WTC11 (cell line): ENCODE measurements at regions not wholly inside any gene's neighbourhood (a gene's known extent, or its start where the extent isn't known, plus 50 kb on each side); places are given as distances from the start of the nearest gene placed in this dataset.

ENCODE experiments used
- ATAC-seq: fragments of 200-7000 bp; cut with Tn5 transposase; 2 replicates; pipeline ENCODE4 v1.10.0; 2021; ENCODE audit warnings: mild to moderate bottlenecking, moderate library complexity
- CTCF ChIA-PET: fragments of 300-600 bp; sonication (Branson Sonifier 250); formaldehyde crosslinking; loops from one replicate; lab custom pipeline; 2021; ENCODE audit warnings: antibody characterized with exemption; lab: Charles Lee
- POLR2A ChIA-PET: fragments of 350-600 bp; sonication (Branson Sonifier 250); formaldehyde crosslinking; loops from one replicate; lab custom pipeline; 2021; ENCODE audit warnings: antibody characterized with exemption; lab: Charles Lee
- DNase-seq: peaks from one replicate; pipeline ENCODE4 v3.0.0; 2021; ENCODE audit warnings: low spot score
- H3K27ac Mint-ChIP-seq: 2 replicates; pipeline ENCODE4 v1.8.0; 2021; ENCODE audit warnings: mixed read lengths
- H3K27me3 Mint-ChIP-seq: 2 replicates; pipeline ENCODE4 v1.8.0; 2021; ENCODE audit warnings: low read depth, mild to moderate bottlenecking, moderate library complexity, mixed read lengths
- H3K36me3 Mint-ChIP-seq: 2 replicates; pipeline ENCODE4 v1.8.0; 2021; ENCODE audit warnings: mixed read lengths
- H3K4me1 Mint-ChIP-seq: 2 replicates; pipeline ENCODE4 v1.8.0; 2022; ENCODE audit warnings: mixed read lengths
- H3K4me3 Mint-ChIP-seq: 2 replicates; pipeline ENCODE4 v1.8.0; 2021; ENCODE audit warnings: mild to moderate bottlenecking, moderate library complexity, mixed read lengths
- H3K9me3 Mint-ChIP-seq: 2 replicates; pipeline ENCODE4 v1.8.0; 2021; ENCODE audit warnings: mixed read lengths
- ATF1 ChIP-seq: sonication (generic); formaldehyde crosslinking; IDR thresholded peaks from 2 replicates; pipeline ENCODE4 v1.8.1; 2023; ENCODE audit warnings: mild to moderate bottlenecking, moderate library complexity, missing genetic modification reagents
- EMX1 ChIP-seq: fragments of 250-450 bp; sonication (Bioruptor Pico); IDR thresholded peaks from 2 replicates; pipeline ENCODE4 v1.8.0; 2021; ENCODE audit warnings: mild to moderate bottlenecking
- ESRRA ChIP-seq: sonication (generic); formaldehyde crosslinking; IDR thresholded peaks from 2 replicates; pipeline ENCODE4 v1.8.1; 2022; ENCODE audit warnings: mild to moderate bottlenecking, missing genetic modification reagents, borderline replicate concordance
- FOXJ3 ChIP-seq: sonication (generic); formaldehyde crosslinking; IDR thresholded peaks from 2 replicates; pipeline ENCODE4 v1.9.0; 2021; ENCODE audit warnings: missing genetic modification reagents, mild to moderate bottlenecking, borderline replicate concordance
- FOXK1 ChIP-seq: sonication (generic); formaldehyde crosslinking; IDR thresholded peaks from 2 replicates; pipeline ENCODE4 v1.8.0; 2022; ENCODE audit warnings: mild to moderate bottlenecking, moderate library complexity, missing genetic modification reagents
- GTF2I ChIP-seq: fragments of 250-450 bp; sonication (Bioruptor Pico); conservative IDR thresholded peaks from 2 replicates; pipeline ENCODE4 v1.4.0; 2021; ENCODE audit warnings: mild to moderate bottlenecking
- JAZF1 ChIP-seq: fragments of 250-450 bp; sonication (Bioruptor Pico); IDR thresholded peaks from 2 replicates; pipeline ENCODE4 v1.9.0; 2021; ENCODE audit warnings: moderate library complexity, mild to moderate bottlenecking, inconsistent platforms
- KAT7 ChIP-seq: sonication (generic); formaldehyde crosslinking; IDR thresholded peaks from 2 replicates; pipeline ENCODE4 v1.8.1; 2023; ENCODE audit warnings: missing genetic modification reagents, mild to moderate bottlenecking, borderline replicate concordance
- NFATC4 ChIP-seq: fragments of 250-450 bp; sonication (Bioruptor Pico); IDR thresholded peaks from 2 replicates; pipeline ENCODE4 v1.9.0; 2021; ENCODE audit warnings: mild to moderate bottlenecking
- NFYB ChIP-seq: sonication (generic); formaldehyde crosslinking; conservative IDR thresholded peaks from 2 replicates; pipeline ENCODE4 v1.8.0; 2022; ENCODE audit warnings: low read depth, missing genetic modification reagents
- NR2C2 ChIP-seq: sonication (generic); formaldehyde crosslinking; IDR thresholded peaks from 2 replicates; pipeline ENCODE4 v1.8.0; 2022; ENCODE audit warnings: mild to moderate bottlenecking, missing genetic modification reagents
- OVOL2 ChIP-seq: fragments of 250-450 bp; sonication (Bioruptor Pico); IDR thresholded peaks from 2 replicates; pipeline ENCODE4 v1.9.0; 2021; ENCODE audit warnings: mild to moderate bottlenecking, borderline replicate concordance
- RORB ChIP-seq: fragments of 250-450 bp; sonication (Bioruptor Pico); IDR thresholded peaks from 2 replicates; pipeline ENCODE4 v1.9.0; 2021; ENCODE audit warnings: mild to moderate bottlenecking
- SP1 ChIP-seq: sonication (generic); formaldehyde crosslinking; conservative IDR thresholded peaks from 2 replicates; pipeline ENCODE4 v1.8.1; 2022; ENCODE audit warnings: missing genetic modification reagents
- TCF7 ChIP-seq: sonication (generic); formaldehyde crosslinking; IDR thresholded peaks from 2 replicates; pipeline ENCODE4 v1.8.0; 2022; ENCODE audit warnings: mild to moderate bottlenecking, low read depth, missing genetic modification reagents, moderate library complexity
- ZNF121 ChIP-seq: sonication (generic); formaldehyde crosslinking; IDR thresholded peaks from 2 replicates; pipeline ENCODE4 v1.8.0; 2023; ENCODE audit warnings: missing genetic modification reagents
- ZNF138 ChIP-seq: sonication (generic); formaldehyde crosslinking; conservative IDR thresholded peaks from 2 replicates; pipeline ENCODE4 v1.8.1; 2022; ENCODE audit warnings: mild to moderate bottlenecking, moderate library complexity, missing genetic modification reagents
- ZNF232 ChIP-seq: sonication (generic); formaldehyde crosslinking; IDR thresholded peaks from 2 replicates; pipeline ENCODE4 v1.8.0; 2022; ENCODE audit warnings: mild to moderate bottlenecking, missing genetic modification reagents
- ZNF671 ChIP-seq: fragments of 250-450 bp; sonication (Bioruptor Pico); IDR thresholded peaks from 2 replicates; pipeline ENCODE4 v1.8.0; 2021; ENCODE audit warnings: mild to moderate bottlenecking
- TF ChIP-seq, protein P1 (sequence below): sonication (generic); formaldehyde crosslinking; IDR thresholded peaks from 2 replicates; pipeline ENCODE4 v1.8.0; 2023; ENCODE audit warnings: missing genetic modification reagents, mild to moderate bottlenecking, borderline replicate concordance
- TF ChIP-seq, protein P2 (sequence below): sonication (generic); formaldehyde crosslinking; IDR thresholded peaks from 2 replicates; pipeline ENCODE4 v1.8.1; 2023; ENCODE audit warnings: mild to moderate bottlenecking, missing genetic modification reagents
- TF ChIP-seq, protein P3 (sequence below): sonication (generic); formaldehyde crosslinking; conservative IDR thresholded peaks from 2 replicates; pipeline ENCODE4 v1.8.1; 2022; ENCODE audit warnings: mild to moderate bottlenecking, missing genetic modification reagents
- TF ChIP-seq, protein P4 (sequence below): sonication (generic); formaldehyde crosslinking; IDR thresholded peaks from 2 replicates; pipeline ENCODE4 v1.8.0; 2022; ENCODE audit warnings: mild to moderate bottlenecking, missing genetic modification reagents
- TF ChIP-seq, protein P5 (sequence below): sonication (generic); formaldehyde crosslinking; IDR thresholded peaks from 2 replicates; pipeline ENCODE4 v1.8.0; 2022; ENCODE audit warnings: missing genetic modification reagents
- TF ChIP-seq, protein P6 (sequence below): sonication (generic); formaldehyde crosslinking; IDR thresholded peaks from 2 replicates; pipeline ENCODE4 v1.8.0; 2023; ENCODE audit warnings: mild to moderate bottlenecking, missing genetic modification reagents

DNA sequence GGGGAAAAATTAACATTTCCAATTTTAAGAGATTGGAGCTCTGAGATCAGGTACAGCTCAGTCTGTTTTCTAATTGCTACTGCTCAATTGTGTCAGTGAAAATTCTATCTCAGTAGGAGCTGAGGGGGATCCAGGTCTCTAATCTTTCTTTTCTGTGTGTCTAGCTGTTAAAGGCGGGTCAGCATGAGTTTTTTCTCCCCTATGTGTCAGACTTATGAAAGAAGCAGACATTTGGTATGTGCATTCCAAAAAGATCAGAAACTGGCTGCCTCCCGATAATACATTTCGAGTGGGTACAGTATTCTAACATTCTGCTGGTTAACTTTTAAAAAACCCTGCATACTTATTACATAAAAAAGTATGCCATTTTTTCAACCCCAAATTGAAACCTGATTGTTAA lies 72.4 kb downstream of the PCDH7 start:
- H3K4me3 Mint-ChIP-seq = no peak overlapping the region
- DNase-seq (no peak), ATAC-seq (no peak)
- H3K9me3 Mint-ChIP-seq = peaks cover 1% of the 10 kb centered on the region; the same call in 1 of the 2 replicates
- H3K27ac Mint-ChIP-seq = no peak overlapping the region
- POLR2A ChIA-PET = no interaction called here
- no peaks in the 10 kb centered on the region for H3K36me3 Mint-ChIP-seq
- CTCF ChIA-PET = no interaction called here
- H3K27me3 Mint-ChIP-seq = no peaks in the 10 kb centered on the region
- TF ChIP-seq ATF1 (CRISPR knock-in tag) (no peak), OVOL2 (CRISPR knock-in tag) (no peak), FOXK1 (no peak), JAZF1 (CRISPR knock-in tag) (no peak), NFATC4 (CRISPR knock-in tag) (no peak), NR2C2 (CRISPR knock-in tag) (no peak), FOXJ3 (CRISPR knock-in tag) (no peak), EMX1 (CRISPR knock-in tag) (no peak), RORB (CRISPR knock-in tag) (no peak)
- TF ChIP-seq, protein P1, sequence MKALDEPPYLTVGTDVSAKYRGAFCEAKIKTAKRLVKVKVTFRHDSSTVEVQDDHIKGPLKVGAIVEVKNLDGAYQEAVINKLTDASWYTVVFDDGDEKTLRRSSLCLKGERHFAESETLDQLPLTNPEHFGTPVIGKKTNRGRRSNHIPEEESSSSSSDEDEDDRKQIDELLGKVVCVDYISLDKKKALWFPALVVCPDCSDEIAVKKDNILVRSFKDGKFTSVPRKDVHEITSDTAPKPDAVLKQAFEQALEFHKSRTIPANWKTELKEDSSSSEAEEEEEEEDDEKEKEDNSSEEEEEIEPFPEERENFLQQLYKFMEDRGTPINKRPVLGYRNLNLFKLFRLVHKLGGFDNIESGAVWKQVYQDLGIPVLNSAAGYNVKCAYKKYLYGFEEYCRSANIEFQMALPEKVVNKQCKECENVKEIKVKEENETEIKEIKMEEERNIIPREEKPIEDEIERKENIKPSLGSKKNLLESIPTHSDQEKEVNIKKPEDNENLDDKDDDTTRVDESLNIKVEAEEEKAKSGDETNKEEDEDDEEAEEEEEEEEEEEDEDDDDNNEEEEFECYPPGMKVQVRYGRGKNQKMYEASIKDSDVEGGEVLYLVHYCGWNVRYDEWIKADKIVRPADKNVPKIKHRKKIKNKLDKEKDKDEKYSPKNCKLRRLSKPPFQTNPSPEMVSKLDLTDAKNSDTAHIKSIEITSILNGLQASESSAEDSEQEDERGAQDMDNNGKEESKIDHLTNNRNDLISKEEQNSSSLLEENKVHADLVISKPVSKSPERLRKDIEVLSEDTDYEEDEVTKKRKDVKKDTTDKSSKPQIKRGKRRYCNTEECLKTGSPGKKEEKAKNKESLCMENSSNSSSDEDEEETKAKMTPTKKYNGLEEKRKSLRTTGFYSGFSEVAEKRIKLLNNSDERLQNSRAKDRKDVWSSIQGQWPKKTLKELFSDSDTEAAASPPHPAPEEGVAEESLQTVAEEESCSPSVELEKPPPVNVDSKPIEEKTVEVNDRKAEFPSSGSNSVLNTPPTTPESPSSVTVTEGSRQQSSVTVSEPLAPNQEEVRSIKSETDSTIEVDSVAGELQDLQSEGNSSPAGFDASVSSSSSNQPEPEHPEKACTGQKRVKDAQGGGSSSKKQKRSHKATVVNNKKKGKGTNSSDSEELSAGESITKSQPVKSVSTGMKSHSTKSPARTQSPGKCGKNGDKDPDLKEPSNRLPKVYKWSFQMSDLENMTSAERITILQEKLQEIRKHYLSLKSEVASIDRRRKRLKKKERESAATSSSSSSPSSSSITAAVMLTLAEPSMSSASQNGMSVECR = no peak
- peaks cover 30% of the 10 kb centered on the region for H3K4me1 Mint-ChIP-seq

DNA sequence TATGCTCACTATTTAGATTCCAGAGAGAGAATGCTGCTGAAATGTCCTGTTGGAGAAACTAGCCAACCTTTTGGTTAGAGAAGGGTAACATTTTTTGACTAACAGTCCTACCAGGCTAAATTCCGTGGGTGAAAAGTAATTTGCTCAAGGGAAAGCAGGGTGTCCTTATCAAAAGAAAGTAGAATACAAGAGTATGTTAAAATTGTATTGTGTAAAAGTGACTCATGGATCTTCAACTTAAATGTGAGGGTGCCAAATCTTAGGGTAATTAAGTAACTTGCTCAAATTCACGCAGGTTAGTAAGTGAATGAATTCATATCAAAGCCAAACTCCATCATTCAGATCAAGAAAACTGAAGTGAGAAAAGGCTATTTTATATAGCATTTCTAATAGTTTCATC lies 81.7 kb downstream of the PCDH7 start:
- ATAC-seq = no peak
- peaks cover 7% of the 10 kb centered on the region for H3K36me3 Mint-ChIP-seq
- no peaks in the 10 kb centered on the region for H3K27me3 Mint-ChIP-seq
- no peak for DNase-seq
- peaks cover 12% of the 10 kb centered on the region for H3K4me1 Mint-ChIP-seq
- H3K4me3 Mint-ChIP-seq = no peak overlapping the region
- H3K9me3 Mint-ChIP-seq = peaks cover 18% of the 10 kb centered on the region
- ChIA-PET CTCF (no interaction called here), POLR2A (no interaction called here)
- H3K27ac Mint-ChIP-seq = no peak overlapping the region
- TF ChIP-seq, protein P2, sequence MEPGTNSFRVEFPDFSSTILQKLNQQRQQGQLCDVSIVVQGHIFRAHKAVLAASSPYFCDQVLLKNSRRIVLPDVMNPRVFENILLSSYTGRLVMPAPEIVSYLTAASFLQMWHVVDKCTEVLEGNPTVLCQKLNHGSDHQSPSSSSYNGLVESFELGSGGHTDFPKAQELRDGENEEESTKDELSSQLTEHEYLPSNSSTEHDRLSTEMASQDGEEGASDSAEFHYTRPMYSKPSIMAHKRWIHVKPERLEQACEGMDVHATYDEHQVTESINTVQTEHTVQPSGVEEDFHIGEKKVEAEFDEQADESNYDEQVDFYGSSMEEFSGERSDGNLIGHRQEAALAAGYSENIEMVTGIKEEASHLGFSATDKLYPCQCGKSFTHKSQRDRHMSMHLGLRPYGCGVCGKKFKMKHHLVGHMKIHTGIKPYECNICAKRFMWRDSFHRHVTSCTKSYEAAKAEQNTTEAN (CRISPR knock-in tag) = no peak
- TF ChIP-seq KAT7 (CRISPR knock-in tag) (no peak), SP1 (CRISPR knock-in tag) (no peak), ESRRA (CRISPR knock-in tag) (no peak), GTF2I (CRISPR knock-in tag) (no peak), ATF1 (CRISPR knock-in tag) (no peak), NFATC4 (CRISPR knock-in tag) (no peak), TCF7 (CRISPR knock-in tag) (no peak), ZNF121 (CRISPR knock-in tag) (no peak), ZNF138 (no peak), NFYB (CRISPR knock-in tag) (no peak), ZNF232 (no peak), ZNF671 (CRISPR knock-in tag) (no peak)
- TF ChIP-seq, protein P3, sequence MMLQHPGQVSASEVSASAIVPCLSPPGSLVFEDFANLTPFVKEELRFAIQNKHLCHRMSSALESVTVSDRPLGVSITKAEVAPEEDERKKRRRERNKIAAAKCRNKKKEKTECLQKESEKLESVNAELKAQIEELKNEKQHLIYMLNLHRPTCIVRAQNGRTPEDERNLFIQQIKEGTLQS = no peak
- TF ChIP-seq, protein P4, sequence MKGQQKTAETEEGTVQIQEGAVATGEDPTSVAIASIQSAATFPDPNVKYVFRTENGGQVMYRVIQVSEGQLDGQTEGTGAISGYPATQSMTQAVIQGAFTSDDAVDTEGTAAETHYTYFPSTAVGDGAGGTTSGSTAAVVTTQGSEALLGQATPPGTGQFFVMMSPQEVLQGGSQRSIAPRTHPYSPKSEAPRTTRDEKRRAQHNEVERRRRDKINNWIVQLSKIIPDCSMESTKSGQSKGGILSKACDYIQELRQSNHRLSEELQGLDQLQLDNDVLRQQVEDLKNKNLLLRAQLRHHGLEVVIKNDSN (CRISPR knock-in tag) = no peak
- TF ChIP-seq, protein P5, sequence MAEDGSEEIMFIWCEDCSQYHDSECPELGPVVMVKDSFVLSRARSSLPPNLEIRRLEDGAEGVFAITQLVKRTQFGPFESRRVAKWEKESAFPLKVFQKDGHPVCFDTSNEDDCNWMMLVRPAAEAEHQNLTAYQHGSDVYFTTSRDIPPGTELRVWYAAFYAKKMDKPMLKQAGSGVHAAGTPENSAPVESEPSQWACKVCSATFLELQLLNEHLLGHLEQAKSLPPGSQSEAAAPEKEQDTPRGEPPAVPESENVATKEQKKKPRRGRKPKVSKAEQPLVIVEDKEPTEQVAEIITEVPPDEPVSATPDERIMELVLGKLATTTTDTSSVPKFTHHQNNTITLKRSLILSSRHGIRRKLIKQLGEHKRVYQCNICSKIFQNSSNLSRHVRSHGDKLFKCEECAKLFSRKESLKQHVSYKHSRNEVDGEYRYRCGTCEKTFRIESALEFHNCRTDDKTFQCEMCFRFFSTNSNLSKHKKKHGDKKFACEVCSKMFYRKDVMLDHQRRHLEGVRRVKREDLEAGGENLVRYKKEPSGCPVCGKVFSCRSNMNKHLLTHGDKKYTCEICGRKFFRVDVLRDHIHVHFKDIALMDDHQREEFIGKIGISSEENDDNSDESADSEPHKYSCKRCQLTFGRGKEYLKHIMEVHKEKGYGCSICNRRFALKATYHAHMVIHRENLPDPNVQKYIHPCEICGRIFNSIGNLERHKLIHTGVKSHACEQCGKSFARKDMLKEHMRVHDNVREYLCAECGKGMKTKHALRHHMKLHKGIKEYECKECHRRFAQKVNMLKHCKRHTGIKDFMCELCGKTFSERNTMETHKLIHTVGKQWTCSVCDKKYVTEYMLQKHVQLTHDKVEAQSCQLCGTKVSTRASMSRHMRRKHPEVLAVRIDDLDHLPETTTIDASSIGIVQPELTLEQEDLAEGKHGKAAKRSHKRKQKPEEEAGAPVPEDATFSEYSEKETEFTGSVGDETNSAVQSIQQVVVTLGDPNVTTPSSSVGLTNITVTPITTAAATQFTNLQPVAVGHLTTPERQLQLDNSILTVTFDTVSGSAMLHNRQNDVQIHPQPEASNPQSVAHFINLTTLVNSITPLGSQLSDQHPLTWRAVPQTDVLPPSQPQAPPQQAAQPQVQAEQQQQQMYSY (CRISPR knock-in tag) = no peak
- TF ChIP-seq, protein P6, sequence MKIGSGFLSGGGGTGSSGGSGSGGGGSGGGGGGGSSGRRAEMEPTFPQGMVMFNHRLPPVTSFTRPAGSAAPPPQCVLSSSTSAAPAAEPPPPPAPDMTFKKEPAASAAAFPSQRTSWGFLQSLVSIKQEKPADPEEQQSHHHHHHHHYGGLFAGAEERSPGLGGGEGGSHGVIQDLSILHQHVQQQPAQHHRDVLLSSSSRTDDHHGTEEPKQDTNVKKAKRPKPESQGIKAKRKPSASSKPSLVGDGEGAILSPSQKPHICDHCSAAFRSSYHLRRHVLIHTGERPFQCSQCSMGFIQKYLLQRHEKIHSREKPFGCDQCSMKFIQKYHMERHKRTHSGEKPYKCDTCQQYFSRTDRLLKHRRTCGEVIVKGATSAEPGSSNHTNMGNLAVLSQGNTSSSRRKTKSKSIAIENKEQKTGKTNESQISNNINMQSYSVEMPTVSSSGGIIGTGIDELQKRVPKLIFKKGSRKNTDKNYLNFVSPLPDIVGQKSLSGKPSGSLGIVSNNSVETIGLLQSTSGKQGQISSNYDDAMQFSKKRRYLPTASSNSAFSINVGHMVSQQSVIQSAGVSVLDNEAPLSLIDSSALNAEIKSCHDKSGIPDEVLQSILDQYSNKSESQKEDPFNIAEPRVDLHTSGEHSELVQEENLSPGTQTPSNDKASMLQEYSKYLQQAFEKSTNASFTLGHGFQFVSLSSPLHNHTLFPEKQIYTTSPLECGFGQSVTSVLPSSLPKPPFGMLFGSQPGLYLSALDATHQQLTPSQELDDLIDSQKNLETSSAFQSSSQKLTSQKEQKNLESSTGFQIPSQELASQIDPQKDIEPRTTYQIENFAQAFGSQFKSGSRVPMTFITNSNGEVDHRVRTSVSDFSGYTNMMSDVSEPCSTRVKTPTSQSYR (CRISPR knock-in tag) = no peak
